ENCODE measurements at regions not wholly inside any gene's neighbourhood (a gene's known extent, or its start where the extent isn't known, plus 50 kb on each side); places are given as distances from the start of the nearest gene placed in this dataset.

- no peak overlapping the region for H2AFZ ChIP-seq (ENCODE audit: low read length)
- no peaks in the 10 kb centered on the region for H3K79me2 ChIP-seq (ENCODE audit: insufficient read depth, low read length)
Measured at GRCh38 chr17:70859829-70860228, 690.5 kb downstream of the KCNJ2 start.

GRCh38 chr17:70862295-70862694, 693.0 kb downstream of the KCNJ2 start:
- H3K9me3 ChIP-seq (ENCODE audit: low read length), result no peaks in the 10 kb centered on the region
- H3K79me2 ChIP-seq (ENCODE audit: insufficient read depth, low read length), result no peaks in the 10 kb centered on the region
- no peak overlapping the region for H3K9ac ChIP-seq (ENCODE audit: low read length)
- no peak overlapping the region for H3K27ac ChIP-seq (ENCODE audit: low read depth, low read length, poor library complexity, severe bottlenecking)
- no peaks in the 10 kb centered on the region for H3K36me3 ChIP-seq (ENCODE audit: insufficient read depth, low read length)
- TF ChIP-seq EZH2 (IDR thresholded peaks at IDR 0.05; ENCODE audit: borderline replicate concordance, low read length) (no peak), CTCF (IDR thresholded peaks at IDR 0.05; ENCODE audit: low read length) (no peak)
- no peak overlapping the region for H3K4me3 ChIP-seq (ENCODE audit: low read depth, low read length, poor library complexity, severe bottlenecking)
- no peaks in the 10 kb centered on the region for H3F3A ChIP-seq (ENCODE audit: insufficient read depth, low read length)
- H3K4me2 ChIP-seq (ENCODE audit: low read length), result no peak overlapping the region
- no peak overlapping the region for H2AFZ ChIP-seq (ENCODE audit: low read length)
- H3K9me2 ChIP-seq (ENCODE audit: low read depth, low read length), result no peaks in the 10 kb centered on the region; the same call in 1 of the 2 replicates
- H4K20me1 ChIP-seq (ENCODE audit: insufficient read depth, low read length), result no peaks in the 10 kb centered on the region
- no peaks in the 10 kb centered on the region for H3K27me3 ChIP-seq (ENCODE audit: insufficient read depth, low read length)
- no peaks in the 10 kb centered on the region for H3K4me1 ChIP-seq (ENCODE audit: insufficient read depth, low read length, severe bottlenecking)

More at GRCh38 chr17:70859829-70860228, 690.5 kb downstream of the KCNJ2 start:
- no peaks in the 10 kb centered on the region for H4K20me1 ChIP-seq (ENCODE audit: insufficient read depth, low read length)
- H3K36me3 ChIP-seq (ENCODE audit: insufficient read depth, low read length), result no peaks in the 10 kb centered on the region
- no peak overlapping the region for H3K9ac ChIP-seq (ENCODE audit: low read length)
- H3K27ac ChIP-seq (ENCODE audit: low read depth, low read length, poor library complexity, severe bottlenecking), result no peak overlapping the region
- TF ChIP-seq CTCF (IDR thresholded peaks at IDR 0.05; ENCODE audit: low read length), result no peak
- TF ChIP-seq EZH2 (IDR thresholded peaks at IDR 0.05; ENCODE audit: borderline replicate concordance, low read length), result no peak
- H3K27me3 ChIP-seq (ENCODE audit: insufficient read depth, low read length), result no peaks in the 10 kb centered on the region
- no peaks in the 10 kb centered on the region for H3K9me3 ChIP-seq (ENCODE audit: low read length)
- no peak overlapping the region for H3K4me3 ChIP-seq (ENCODE audit: low read depth, low read length, poor library complexity, severe bottlenecking)
- H3K4me2 ChIP-seq (ENCODE audit: low read length), result no peak overlapping the region
- H3F3A ChIP-seq (ENCODE audit: insufficient read depth, low read length), result no peaks in the 10 kb centered on the region
- H3K4me1 ChIP-seq (ENCODE audit: insufficient read depth, low read length, severe bottlenecking), result no peaks in the 10 kb centered on the region
- H3K9me2 ChIP-seq (ENCODE audit: low read depth, low read length), result no peaks in the 10 kb centered on the region

GRCh38 chr17:70863436-70864248, 694.3 kb downstream of the KCNJ2 start:
- H3F3A ChIP-seq (ENCODE audit: insufficient read depth, low read length), result no peaks in the 10 kb centered on the region
- no peak for TF ChIP-seq EZH2 (IDR thresholded peaks at IDR 0.05; ENCODE audit: borderline replicate concordance, low read length)
- no peak for TF ChIP-seq CTCF (IDR thresholded peaks at IDR 0.05; ENCODE audit: low read length)
- no peaks in the 10 kb centered on the region for H3K36me3 ChIP-seq (ENCODE audit: insufficient read depth, low read length)
- no peak overlapping the region for H3K4me2 ChIP-seq (ENCODE audit: low read length)
- H3K9ac ChIP-seq (ENCODE audit: low read length), result no peak overlapping the region
- no peak overlapping the region for H3K4me3 ChIP-seq (ENCODE audit: low read depth, low read length, poor library complexity, severe bottlenecking)
- no peaks in the 10 kb centered on the region for H3K9me3 ChIP-seq (ENCODE audit: low read length)
- H3K79me2 ChIP-seq (ENCODE audit: insufficient read depth, low read length), result no peaks in the 10 kb centered on the region
- no peaks in the 10 kb centered on the region for H4K20me1 ChIP-seq (ENCODE audit: insufficient read depth, low read length)
- H3K4me1 ChIP-seq (ENCODE audit: insufficient read depth, low read length, severe bottlenecking), result no peaks in the 10 kb centered on the region
- H3K9me2 ChIP-seq (ENCODE audit: low read depth, low read length), result no peaks in the 10 kb centered on the region; the same call in 1 of the 2 replicates
- H3K27ac ChIP-seq (ENCODE audit: low read depth, low read length, poor library complexity, severe bottlenecking), result no peak overlapping the region
- H2AFZ ChIP-seq (ENCODE audit: low read length), result no peak overlapping the region
- H3K27me3 ChIP-seq (ENCODE audit: insufficient read depth, low read length), result no peaks in the 10 kb centered on the region

Measured in OCI-LY1 (cell line).